ENCODE measurements at regions not wholly inside any gene's neighbourhood (a gene's known extent, or its start where the extent isn't known, plus 50 kb on each side); places are given as distances from the start of the nearest gene placed in this dataset.
A peak's percentile ranks its signal among the peaks of the same experiment; 100 is the strongest.

DNA sequence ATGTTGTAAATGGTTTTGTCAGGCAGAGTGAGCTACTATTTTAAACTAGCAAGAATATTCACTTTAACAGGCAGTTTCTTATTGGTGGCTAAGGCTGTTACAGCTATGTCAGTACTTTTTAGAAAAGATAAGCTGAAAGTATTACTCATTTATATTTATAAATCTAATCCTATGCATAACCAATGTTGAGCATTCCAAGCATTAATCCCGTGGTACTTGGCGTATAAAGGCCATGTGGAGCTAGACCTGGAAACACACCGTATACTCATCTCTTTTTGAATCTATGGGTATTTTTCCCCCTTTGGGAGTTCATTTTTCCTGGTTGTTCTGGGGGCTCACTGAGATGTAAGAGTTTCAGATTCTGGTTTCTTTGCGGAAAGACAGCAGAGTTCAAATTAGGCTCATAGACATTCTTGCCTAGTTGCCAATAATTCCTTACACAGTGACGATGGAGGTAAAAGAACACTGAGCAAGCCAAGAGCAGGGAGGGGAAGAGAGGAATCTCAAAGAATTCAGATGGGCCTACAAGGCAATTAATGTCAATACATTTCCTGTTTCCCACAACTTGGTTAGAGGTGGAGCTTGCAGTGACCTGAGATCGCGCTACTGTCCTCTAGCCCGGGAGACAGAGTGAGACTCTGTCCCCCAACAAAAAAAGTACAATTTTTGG, 211.5 kb downstream of the SOX4 start:
- Histone ChIP-seq H3K27ac (no peak overlapping the region), H3K4me3 (no peak overlapping the region), H3K36me3 (no peaks in the 10 kb centered on the region), H3K27me3 (ENCODE audit: low read depth) (no peaks in the 10 kb centered on the region), H3K9me3 (no peaks in the 10 kb centered on the region), H3K4me1 (peaks cover 13% of the 10 kb centered on the region)
- TF ChIP-seq, protein P1, sequence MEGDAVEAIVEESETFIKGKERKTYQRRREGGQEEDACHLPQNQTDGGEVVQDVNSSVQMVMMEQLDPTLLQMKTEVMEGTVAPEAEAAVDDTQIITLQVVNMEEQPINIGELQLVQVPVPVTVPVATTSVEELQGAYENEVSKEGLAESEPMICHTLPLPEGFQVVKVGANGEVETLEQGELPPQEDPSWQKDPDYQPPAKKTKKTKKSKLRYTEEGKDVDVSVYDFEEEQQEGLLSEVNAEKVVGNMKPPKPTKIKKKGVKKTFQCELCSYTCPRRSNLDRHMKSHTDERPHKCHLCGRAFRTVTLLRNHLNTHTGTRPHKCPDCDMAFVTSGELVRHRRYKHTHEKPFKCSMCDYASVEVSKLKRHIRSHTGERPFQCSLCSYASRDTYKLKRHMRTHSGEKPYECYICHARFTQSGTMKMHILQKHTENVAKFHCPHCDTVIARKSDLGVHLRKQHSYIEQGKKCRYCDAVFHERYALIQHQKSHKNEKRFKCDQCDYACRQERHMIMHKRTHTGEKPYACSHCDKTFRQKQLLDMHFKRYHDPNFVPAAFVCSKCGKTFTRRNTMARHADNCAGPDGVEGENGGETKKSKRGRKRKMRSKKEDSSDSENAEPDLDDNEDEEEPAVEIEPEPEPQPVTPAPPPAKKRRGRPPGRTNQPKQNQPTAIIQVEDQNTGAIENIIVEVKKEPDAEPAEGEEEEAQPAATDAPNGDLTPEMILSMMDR (IDR thresholded peaks at IDR 0.05) = no peak
- ATAC-seq = no peak
- DNase-seq = no peak
- intact Hi-C loops (cut with DNase I) = no loop called here

DNA sequence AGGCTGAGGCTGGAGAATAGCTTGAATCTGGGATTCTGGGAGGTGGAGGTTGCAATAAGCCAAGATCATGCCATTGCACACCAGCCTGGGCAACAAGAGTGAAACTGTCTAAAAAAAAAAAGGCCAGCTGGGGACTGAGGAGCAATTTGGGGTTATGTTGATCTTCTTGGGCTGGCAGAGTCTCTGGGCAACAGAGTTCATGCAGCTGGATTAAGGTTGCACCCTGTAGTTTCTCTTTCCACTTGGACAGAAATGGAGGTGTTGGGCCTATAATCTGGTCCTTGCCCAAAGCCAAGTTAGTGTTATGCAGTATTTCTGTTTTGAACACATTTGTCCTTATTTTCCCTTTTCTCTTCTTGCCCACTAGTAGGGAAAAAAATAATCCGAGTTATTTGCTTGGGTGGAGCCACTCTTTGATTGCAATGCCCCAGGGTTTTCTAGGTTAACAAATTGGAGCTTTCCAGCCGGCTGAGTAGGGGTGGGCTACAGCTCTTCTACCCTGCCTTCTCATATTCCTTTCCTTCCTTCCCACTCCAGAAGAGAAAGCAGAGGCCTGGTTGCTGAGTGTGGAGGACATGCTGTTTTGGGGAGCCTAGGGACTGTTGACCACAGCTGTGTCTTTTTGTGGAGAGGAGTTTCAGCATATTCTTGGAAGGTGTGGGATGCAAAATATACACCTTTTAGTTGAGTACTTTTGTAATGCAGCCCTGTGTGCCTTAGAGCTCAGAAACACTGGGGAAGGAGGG, 213.9 kb downstream of the SOX4 start:
- Histone ChIP-seq H3K27me3 (ENCODE audit: low read depth) (no peaks in the 10 kb centered on the region), H3K4me1 (peaks cover 13% of the 10 kb centered on the region), H3K27ac (no peak overlapping the region), H3K9me3 (no peaks in the 10 kb centered on the region), H3K4me3 (no peak overlapping the region), H3K36me3 (no peaks in the 10 kb centered on the region)
- intact Hi-C loops (cut with DNase I) = no loop called here
- no peak for ATAC-seq
- TF ChIP-seq, protein P1 (IDR thresholded peaks at IDR 0.05) = no peak
- DNase-seq = no peak

DNA sequence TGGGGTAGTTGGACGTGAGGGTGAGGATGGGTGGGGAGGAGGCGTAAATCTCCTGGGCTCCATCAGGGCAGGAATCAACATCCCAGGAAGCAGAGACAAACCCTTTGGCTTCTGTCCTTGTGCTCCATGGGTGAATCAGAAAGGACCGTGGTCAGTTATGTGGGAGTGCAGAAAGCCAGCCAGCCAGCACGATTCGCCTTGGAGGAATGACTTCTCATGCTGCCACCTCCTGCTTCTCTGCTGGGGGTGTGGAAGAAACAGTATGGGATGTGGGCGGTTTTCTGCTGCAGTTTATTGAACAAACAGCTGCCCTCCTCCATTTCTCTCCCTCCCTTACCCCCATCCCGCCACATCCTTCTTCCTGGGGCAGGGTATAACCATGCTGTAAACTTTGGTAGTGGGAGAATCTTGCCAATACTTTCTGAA, 214.5 kb downstream of the SOX4 start:
- H3K36me3 ChIP-seq = no peaks in the 10 kb centered on the region
- intact Hi-C loops (cut with DNase I) = no loop called here
- H3K4me1 ChIP-seq = peaks cover 13% of the 10 kb centered on the region
- H3K27me3 ChIP-seq (ENCODE audit: low read depth) = no peaks in the 10 kb centered on the region
- DNase-seq = no peak
- TF ChIP-seq, protein P1 (IDR thresholded peaks at IDR 0.05) = no peak
- H3K4me3 ChIP-seq = no peak overlapping the region
- H3K27ac ChIP-seq = peak overlapping the region; percentile 56
- H3K9me3 ChIP-seq = no peaks in the 10 kb centered on the region
- ATAC-seq = peak in 1 of 2 donors; percentile 29

DNA sequence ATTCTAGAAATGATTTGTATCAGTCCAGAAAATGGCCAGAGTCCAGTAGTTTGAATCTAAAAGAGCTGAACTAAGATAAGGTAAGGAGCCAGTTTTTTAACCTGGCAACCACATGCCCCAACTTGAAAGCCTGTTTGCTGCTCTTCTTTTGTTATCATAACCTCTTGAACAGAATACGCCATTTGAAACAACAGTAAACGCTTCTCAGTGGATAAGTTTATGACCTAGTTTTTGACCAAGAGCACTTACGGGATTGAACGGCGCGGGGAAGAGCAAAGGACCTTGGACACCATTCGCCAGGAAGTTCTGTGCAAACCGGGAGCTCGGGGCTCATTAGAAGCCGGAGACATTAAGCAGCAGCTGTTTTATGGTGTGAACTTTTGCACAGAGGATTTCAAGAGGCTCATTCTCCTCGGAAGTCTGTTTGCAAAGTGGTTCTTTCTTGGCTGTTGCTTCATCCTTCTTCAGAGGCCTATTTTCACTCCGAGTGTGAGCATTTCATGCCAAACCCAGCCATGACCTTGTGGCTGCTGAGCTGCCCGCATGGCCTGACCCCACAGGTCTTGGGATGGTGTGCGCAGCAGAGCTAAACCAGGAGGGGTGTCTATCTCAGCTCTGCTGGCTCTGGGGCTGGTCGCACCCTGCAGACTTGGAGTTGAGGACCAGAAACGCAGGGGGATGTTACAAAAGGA, 215.1 kb downstream of the SOX4 start:
- Histone ChIP-seq H3K4me3 (no peak overlapping the region), H3K27ac (peak overlapping the region; percentile 56), H3K27me3 (ENCODE audit: low read depth) (no peaks in the 10 kb centered on the region), H3K36me3 (no peaks in the 10 kb centered on the region), H3K9me3 (no peaks in the 10 kb centered on the region), H3K4me1 (peaks cover 13% of the 10 kb centered on the region)
- intact Hi-C loops (cut with DNase I) = no loop called here
- TF ChIP-seq, protein P1 (IDR thresholded peaks at IDR 0.05) = no peak
- ATAC-seq (peak; percentile 46 to 49), DNase-seq (no peak)

DNA sequence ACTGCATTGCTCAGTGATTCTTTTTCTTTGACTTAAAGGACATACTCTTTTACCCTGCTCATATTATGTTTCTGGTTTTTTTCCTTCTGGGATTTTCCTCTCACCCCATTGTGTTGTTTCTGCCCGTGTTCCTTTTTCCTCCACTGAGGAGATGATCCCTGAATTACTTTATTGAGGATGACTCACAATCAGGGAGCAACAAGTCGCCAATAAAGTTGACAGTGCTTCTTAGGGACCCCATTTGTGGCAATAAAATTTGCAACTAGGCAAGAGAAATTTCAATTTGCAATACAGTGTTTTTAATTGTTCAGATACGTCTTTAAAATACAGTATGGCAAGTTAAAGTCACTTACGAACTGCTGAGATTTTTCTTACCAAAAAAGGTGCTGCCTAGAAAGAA, 217.9 kb downstream of the SOX4 start:
- Histone ChIP-seq H3K9me3 (no peaks in the 10 kb centered on the region), H3K4me1 (peaks cover 13% of the 10 kb centered on the region), H3K27ac (no peak overlapping the region), H3K4me3 (no peak overlapping the region), H3K27me3 (ENCODE audit: low read depth) (no peaks in the 10 kb centered on the region), H3K36me3 (no peaks in the 10 kb centered on the region)
- ATAC-seq = no peak
- intact Hi-C loops (cut with DNase I) = no loop called here
- DNase-seq = no peak
- TF ChIP-seq, protein P1 (IDR thresholded peaks at IDR 0.05) = no peak

Measured in lower lobe of right lung (tissue), 2 donors.